SK-N-SH (cell line): ENCODE measurements at regions not wholly inside any gene's neighbourhood (a gene's known extent, or its start where the extent isn't known, plus 50 kb on each side); places are given as distances from the start of the nearest gene placed in this dataset.
"Not testable (repeated sequence)": the region's sequence is repeated elsewhere in the genome, so short reads cannot be mapped to it uniquely, and the experiment has no call there.

Source experiments
- CTCF ChIA-PET: fragments of 300-600, 350-600 bp; formaldehyde crosslinking; extraction: SDS; loops from one replicate; lab custom pipeline; 2021; lab: Yijun Ruan, JAX
- POLR2A ChIA-PET: fragments of 350-600 bp; sonication (Branson Sonifier 250); formaldehyde crosslinking; extraction: SDS; loops from one replicate; lab custom pipeline; 2020; ENCODE audit warnings: antibody characterized with exemption, inconsistent platforms; lab: Yijun Ruan, JAX
- DNase-seq: peaks from one replicate; pipeline ENCODE4 v3.0.0; 2012
- H2AFZ ChIP-seq: fragments of 200-600 bp; sonication (generic); 2 replicates; pipeline ENCODE4 v1.8.1; 2016; ENCODE audit warnings: antibody characterized with exemption, mild to moderate bottlenecking, low read depth
- H3F3A ChIP-seq: fragments of 200-600 bp; sonication (generic); replicated peaks from 2 replicates; pipeline ENCODE3; 2016; ENCODE audit warnings: antibody characterized with exemption, mild to moderate bottlenecking; ENCODE audit not compliant: insufficient read depth
- H3K27ac ChIP-seq, 2 experiments: fragments of 200-500 bp in 1 of 2; fragments of 200-600 bp in 1 of 2; sonication (Bioruptor generic) in 1 of 2; sonication (generic), shearing (Covaris generic) in 1 of 2; 2 replicates each; pipeline versions ENCODE4 v1.5.1 to v1.6.1; 2014 to 2016; ENCODE audit warnings: low read depth in 2 of 2, inconsistent platforms in 1 of 2, low read length in 1 of 2, mild to moderate bottlenecking in 1 of 2, mixed read lengths in 1 of 2
- H3K27me3 ChIP-seq: fragments of 200-600 bp; sonication (generic), shearing (Covaris generic); 2 replicates; pipeline ENCODE4 v1.6.1; 2016; ENCODE audit warnings: mixed run types; ENCODE audit not compliant: insufficient read depth
- H3K36me3 ChIP-seq, 2 experiments: fragments of 200-500 bp in 1 of 2; fragments of 200-600 bp in 1 of 2; sonication (Bioruptor generic) in 1 of 2; sonication (generic) in 1 of 2; replicated peaks in 1 of 2; 2 replicates each; pipeline versions ENCODE3 to v1.5.1; 2014 to 2016; ENCODE audit warnings: low read length in 1 of 2, mild to moderate bottlenecking in 1 of 2; ENCODE audit not compliant: insufficient read depth in 2 of 2, control insufficient read depth in 1 of 2
- H3K4me1 ChIP-seq, 2 experiments: fragments of 200-500 bp in 1 of 2; fragments of 200-600 bp in 1 of 2; sonication (Bioruptor generic) in 1 of 2; sonication (generic), shearing (Covaris generic) in 1 of 2; 2 replicates each; pipeline versions ENCODE4 v1.5.1 to v1.6.1; 2014 to 2016; ENCODE audit warnings: low read depth in 1 of 2, low read length in 1 of 2, mixed run types in 1 of 2; ENCODE audit not compliant: insufficient read depth in 2 of 2, control insufficient read depth in 1 of 2
- H3K4me2 ChIP-seq: fragments of 200-600 bp; sonication (generic), shearing (Covaris generic); 2 replicates; pipeline ENCODE4 v1.6.1; 2017; ENCODE audit warnings: mixed run types
- H3K4me3 ChIP-seq, 2 experiments: fragments of 200-500 bp in 1 of 2; fragments of 200-600 bp in 1 of 2; sonication (Bioruptor generic) in 1 of 2; sonication (generic), shearing (Covaris generic) in 1 of 2; 2 replicates each; pipeline versions ENCODE4 v1.5.1 to v1.8.1; 2014 to 2016; ENCODE audit warnings: low read depth in 2 of 2, inconsistent platforms in 1 of 2, low read length in 1 of 2, mild to moderate bottlenecking in 1 of 2, mixed read lengths in 1 of 2, moderate library complexity in 1 of 2
- H3K79me2 ChIP-seq: fragments of 200-600 bp; sonication (generic); 2 replicates; pipeline ENCODE4 v1.8.1; 2017; ENCODE audit warnings: mild to moderate bottlenecking; ENCODE audit not compliant: insufficient read depth
- H3K9ac ChIP-seq: fragments of 200-600 bp; sonication (generic); 2 replicates; pipeline ENCODE4 v1.6.1; 2017; ENCODE audit warnings: mixed run types
- H3K9me2 ChIP-seq: fragments of 200-600 bp; sonication (generic); 2 replicates; pipeline ENCODE4 v1.6.1; 2017; ENCODE audit warnings: mixed run types
- H3K9me3 ChIP-seq: fragments of 200-600 bp; sonication (generic); 2 replicates; pipeline ENCODE4 v1.6.1; 2017; ENCODE audit warnings: mixed run types, mild to moderate bottlenecking, moderate library complexity
- H4K20me1 ChIP-seq: fragments of 200-600 bp; sonication (generic); 2 replicates; pipeline ENCODE4 v1.6.1; 2017; ENCODE audit warnings: mild to moderate bottlenecking, mixed run types; ENCODE audit not compliant: insufficient read depth
- CTCF ChIP-seq: fragments of 200-600 bp; sonication (generic); IDR thresholded peaks from 2 replicates; pipeline ENCODE4 v1.6.1; 2017; ENCODE audit warnings: antibody characterized with exemption, mild to moderate bottlenecking, moderate library complexity
- FOXJ3 ChIP-seq: sonication (generic); formaldehyde crosslinking; IDR thresholded peaks from 2 replicates; pipeline ENCODE4 v1.5.1; 2020; ENCODE audit warnings: mild to moderate bottlenecking, missing genetic modification reagents
- FOXM1 ChIP-seq: IDR thresholded peaks from 2 replicates; pipeline ENCODE4 v1.4.0; 2012; ENCODE audit warnings: low read depth, mild to moderate bottlenecking
- GABPA ChIP-seq: IDR thresholded peaks from 2 replicates; pipeline ENCODE4 v1.4.0; 2012; ENCODE audit warnings: low read depth, mild to moderate bottlenecking
- MXI1 ChIP-seq: IDR thresholded peaks from 2 replicates; pipeline ENCODE4 v1.6.1; 2012; ENCODE audit warnings: mild to moderate bottlenecking, low read depth, low read length, improper control_type of control experiment
- POLR2AphosphoS5 ChIP-seq: IDR thresholded peaks from 2 replicates; pipeline ENCODE4 v1.6.1; 2012; ENCODE audit warnings: low read depth, low read length
- RAD21 ChIP-seq: IDR thresholded peaks from 2 replicates; pipeline ENCODE4 v1.6.1; 2012; ENCODE audit warnings: mild to moderate bottlenecking, low read length
- SIN3A ChIP-seq: IDR thresholded peaks from 2 replicates; pipeline ENCODE4 v1.6.1; 2012; ENCODE audit warnings: low read depth, mild to moderate bottlenecking, low read length, moderate library complexity, borderline replicate concordance
- TAF1 ChIP-seq: IDR thresholded peaks from 2 replicates; pipeline ENCODE4 v1.6.1; 2012; ENCODE audit warnings: low read depth, mild to moderate bottlenecking, low read length, moderate library complexity, borderline replicate concordance
- USF2 ChIP-seq: fragments of 150-350 bp; IDR thresholded peaks from 2 replicates; pipeline ENCODE4 v1.6.1; 2017; ENCODE audit warnings: antibody characterized with exemption, low read length, low read depth, borderline replicate concordance
- YY1 ChIP-seq: IDR thresholded peaks from 2 replicates; pipeline ENCODE4 v1.4.0; 2012; ENCODE audit warnings: low read depth, mild to moderate bottlenecking
- WGBS: methylation state at CpG from one replicate; pipeline ENCODE4 v1.1.6; 2017; ENCODE audit warnings: low lambda C conversion rate; 5-methylcytosine and 5-hydroxymethylcytosine counted together

- Histone ChIP-seq H2AFZ (peak overlapping the region; percentile 94), H3K9me3 (no peaks in the 10 kb centered on the region), H3K4me1 (no peaks in the 10 kb centered on the region), H4K20me1 (no peaks in the 10 kb centered on the region), H3K4me3 (peak overlapping the region in 1 of 2 experiments; percentile 59; a peak in 2 of 4 replicates), H3K27ac (no peak overlapping the region), H3K9ac (no peak overlapping the region), H3K79me2 (no peaks in the 10 kb centered on the region), H3K27me3 (no peaks in the 10 kb centered on the region), H3F3A (no peaks in the 10 kb centered on the region), H3K4me2 (peak overlapping the region; percentile 69; the same call in 1 of the 2 replicates), H3K9me2 (no peaks in the 10 kb centered on the region), H3K36me3 (no peaks in the 10 kb centered on the region)
- WGBS = 31% methylated on average over 5 of the region's 5 CpGs
- ChIA-PET CTCF (interaction anchor here (1.5 to 5.2 kb wide), 2 partner anchors 11 to 562 kb away, joined by 4 to 38 read pairs; no protein-coding TSS in a partner anchor), POLR2A (no interaction called here)
- TF ChIP-seq YY1 (no peak), MXI1 (no peak), RAD21 (no peak), FOXJ3 (CRISPR knock-in tag) (no peak), SIN3A (no peak), POLR2AphosphoS5 (no peak), FOXM1 (no peak)
- DNase-seq = no peak
Observed at GRCh38 chr1:166490437-166490991, 323.7 kb upstream of the FAM78B start.

- 22% methylated on average over 2 of the region's 2 CpGs for WGBS
- H3K4me1 ChIP-seq, H3K4me3 ChIP-seq, H3K9me2 ChIP-seq, H3K9ac ChIP-seq, H3K79me2 ChIP-seq, H3K27me3 ChIP-seq, DNase-seq, H3K27ac ChIP-seq, CTCF ChIA-PET, H3F3A ChIP-seq, H3K9me3 ChIP-seq, H4K20me1 ChIP-seq, H3K36me3 ChIP-seq, H2AFZ ChIP-seq, POLR2A ChIA-PET, H3K4me2 ChIP-seq: not testable (repeated sequence)
Observed at GRCh38 chr1:166493765-166494164, 327.0 kb upstream of the FAM78B start.

- H3K9me2 ChIP-seq = 0 out of 2 replicates have a peak, but pooled peaks cover 5% of the 10 kb centered on the region
- TF ChIP-seq TAF1 (no peak), CTCF (no peak), USF2 (no peak), GABPA (no peak), RAD21 (no peak)
- no peak for DNase-seq
- H3K9ac ChIP-seq = no peak overlapping the region
- H3K9me3 ChIP-seq = no peaks in the 10 kb centered on the region; the same call in 1 of the 2 replicates
- no peak overlapping the region for H3K4me3 ChIP-seq
- ChIA-PET CTCF (no interaction called here), POLR2A (no interaction called here)
- no peak overlapping the region for H2AFZ ChIP-seq
- H3K4me2 ChIP-seq = no peak overlapping the region
- H3K4me1 ChIP-seq = no peaks in the 10 kb centered on the region
- H3K36me3 ChIP-seq = no peaks in the 10 kb centered on the region
- no peaks in the 10 kb centered on the region for H4K20me1 ChIP-seq
- H3K79me2 ChIP-seq = no peaks in the 10 kb centered on the region
- no peak overlapping the region for H3K27ac ChIP-seq
- H3K27me3 ChIP-seq = no peaks in the 10 kb centered on the region
- no peaks in the 10 kb centered on the region for H3F3A ChIP-seq
Observed at GRCh38 chr1:166507347-166507746, 331.9 kb upstream of the POGK start.
